ENCODE measurements at regions not wholly inside any gene's neighbourhood (a gene's known extent, or its start where the extent isn't known, plus 50 kb on each side); places are given as distances from the start of the nearest gene placed in this dataset.

GRCh38 chr2:103656558-103656957 is 894.7 kb downstream of the TMEM182 start:
- TF ChIP-seq CTCF (IDR thresholded peaks at IDR 0.05; ENCODE audit: insufficient read depth, low read depth, low read length) (no peak), EZH2 (IDR thresholded peaks at IDR 0.05; ENCODE audit: insufficient read depth, low read length) (no peak)

Measured in astrocyte (in vitro differentiated cells and primary cell).